ENCODE measurements at regions not wholly inside any gene's neighbourhood (a gene's known extent, or its start where the extent isn't known, plus 50 kb on each side); places are given as distances from the start of the nearest gene placed in this dataset.

- no peak for TF ChIP-seq POLR2AphosphoS5 (IDR thresholded peaks at IDR 0.05)
- TF ChIP-seq POLR2A (IDR thresholded peaks at IDR 0.05): no peak
- TF ChIP-seq, protein P1, sequence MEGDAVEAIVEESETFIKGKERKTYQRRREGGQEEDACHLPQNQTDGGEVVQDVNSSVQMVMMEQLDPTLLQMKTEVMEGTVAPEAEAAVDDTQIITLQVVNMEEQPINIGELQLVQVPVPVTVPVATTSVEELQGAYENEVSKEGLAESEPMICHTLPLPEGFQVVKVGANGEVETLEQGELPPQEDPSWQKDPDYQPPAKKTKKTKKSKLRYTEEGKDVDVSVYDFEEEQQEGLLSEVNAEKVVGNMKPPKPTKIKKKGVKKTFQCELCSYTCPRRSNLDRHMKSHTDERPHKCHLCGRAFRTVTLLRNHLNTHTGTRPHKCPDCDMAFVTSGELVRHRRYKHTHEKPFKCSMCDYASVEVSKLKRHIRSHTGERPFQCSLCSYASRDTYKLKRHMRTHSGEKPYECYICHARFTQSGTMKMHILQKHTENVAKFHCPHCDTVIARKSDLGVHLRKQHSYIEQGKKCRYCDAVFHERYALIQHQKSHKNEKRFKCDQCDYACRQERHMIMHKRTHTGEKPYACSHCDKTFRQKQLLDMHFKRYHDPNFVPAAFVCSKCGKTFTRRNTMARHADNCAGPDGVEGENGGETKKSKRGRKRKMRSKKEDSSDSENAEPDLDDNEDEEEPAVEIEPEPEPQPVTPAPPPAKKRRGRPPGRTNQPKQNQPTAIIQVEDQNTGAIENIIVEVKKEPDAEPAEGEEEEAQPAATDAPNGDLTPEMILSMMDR (IDR thresholded peaks at IDR 0.05): no peak
- no peak for TF ChIP-seq EP300 (IDR thresholded peaks at IDR 0.05)
- no peak overlapping the region for H3K4me3 ChIP-seq
- H3K9me3 ChIP-seq: no peaks in the 10 kb centered on the region
- no peaks in the 10 kb centered on the region for H3K27me3 ChIP-seq
- 38 to 48% (median 41%) methylated on average over 2 of the region's 2 CpGs for WGBS, 5 donors
- H3K36me3 ChIP-seq: no peaks in the 10 kb centered on the region
- H3K4me1 ChIP-seq: no peaks in the 10 kb centered on the region
- H3K27ac ChIP-seq: no peak overlapping the region
- intact Hi-C loops (cut with DNase I; ENCODE audit: low total_unique reads): no loop called here
- DNase-seq: no peak
Measured at GRCh38 chr5:144822503-144822902, 651.8 kb downstream of the KCTD16 start.

- Histone ChIP-seq H3K27me3 (no peaks in the 10 kb centered on the region), H3K9me3 (no peaks in the 10 kb centered on the region), H3K27ac (no peak overlapping the region), H3K36me3 (no peaks in the 10 kb centered on the region), H3K4me1 (no peaks in the 10 kb centered on the region), H3K4me3 (no peak overlapping the region)
- DNase-seq: no peak
- intact Hi-C loops (cut with DNase I; ENCODE audit: low total_unique reads): no loop called here
- TF ChIP-seq, protein P1 (IDR thresholded peaks at IDR 0.05): no peak
- no peak for TF ChIP-seq POLR2A (IDR thresholded peaks at IDR 0.05)
- TF ChIP-seq POLR2AphosphoS5 (IDR thresholded peaks at IDR 0.05): no peak
- no peak for TF ChIP-seq EP300 (IDR thresholded peaks at IDR 0.05)
Measured at GRCh38 chr5:144820278-144820677, 649.6 kb downstream of the KCTD16 start.

GRCh38 chr5:144815131-144815530 lies 644.5 kb downstream of the KCTD16 start:
- no peak overlapping the region for H3K4me3 ChIP-seq
- no peaks in the 10 kb centered on the region for H3K9me3 ChIP-seq
- no peak for TF ChIP-seq EP300 (IDR thresholded peaks at IDR 0.05)
- TF ChIP-seq, protein P1 (IDR thresholded peaks at IDR 0.05): no peak
- TF ChIP-seq POLR2AphosphoS5 (IDR thresholded peaks at IDR 0.05): no peak
- no peak for TF ChIP-seq POLR2A (IDR thresholded peaks at IDR 0.05)
- no peak for DNase-seq
- no peak overlapping the region for H3K27ac ChIP-seq
- no peaks in the 10 kb centered on the region for H3K36me3 ChIP-seq
- intact Hi-C loops (cut with DNase I; ENCODE audit: low total_unique reads): no loop called here
- no peaks in the 10 kb centered on the region for H3K4me1 ChIP-seq
- WGBS, 5 donors: 53 to 72% (median 57%) methylated on average over 2 of the region's 2 CpGs
- H3K27me3 ChIP-seq: no peaks in the 10 kb centered on the region

- Histone ChIP-seq H3K27me3 (no peaks in the 10 kb centered on the region), H3K36me3 (no peaks in the 10 kb centered on the region), H3K4me3 (no peak overlapping the region), H3K27ac (no peak overlapping the region), H3K9me3 (no peaks in the 10 kb centered on the region), H3K4me1 (no peaks in the 10 kb centered on the region)
- WGBS, 5 donors: 51 to 72% (median 70%) methylated on average over 2 of the region's 2 CpGs
- DNase-seq: peak in 1 of 2 donors; percentile 51
- TF ChIP-seq, protein P1 (IDR thresholded peaks at IDR 0.05): no peak
- no peak for TF ChIP-seq POLR2AphosphoS5 (IDR thresholded peaks at IDR 0.05)
- no peak for TF ChIP-seq POLR2A (IDR thresholded peaks at IDR 0.05)
- TF ChIP-seq EP300 (IDR thresholded peaks at IDR 0.05): no peak
- intact Hi-C loops (cut with DNase I; ENCODE audit: low total_unique reads): no loop called here
Measured at GRCh38 chr5:144812763-144813162, 642.1 kb downstream of the KCTD16 start.

All from stomach (tissue), 8 donors.